ENCODE measurements at regions not wholly inside any gene's neighbourhood (a gene's known extent, or its start where the extent isn't known, plus 50 kb on each side); places are given as distances from the start of the nearest gene placed in this dataset.

DNA sequence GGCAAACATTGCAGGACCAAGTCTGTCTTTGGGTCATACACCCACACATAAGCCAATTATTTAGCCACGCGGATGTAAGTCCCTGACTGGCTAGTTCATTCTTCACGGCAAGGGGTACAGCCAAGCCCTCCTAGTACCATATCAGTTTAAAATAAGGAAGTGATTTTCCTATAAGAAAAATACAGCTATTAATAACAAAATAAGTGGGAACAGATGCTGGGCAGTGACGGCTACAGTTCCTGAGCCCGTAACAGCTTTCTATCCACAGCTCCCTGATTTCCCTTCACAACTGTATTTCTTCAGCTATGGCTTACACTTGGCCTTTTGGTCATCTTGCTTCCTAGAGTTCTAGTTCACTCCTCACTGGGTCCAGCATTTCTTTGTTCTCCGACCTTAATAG lies 542.4 kb upstream of the C16orf82 start (continued):
- TF ChIP-seq, protein P1, sequence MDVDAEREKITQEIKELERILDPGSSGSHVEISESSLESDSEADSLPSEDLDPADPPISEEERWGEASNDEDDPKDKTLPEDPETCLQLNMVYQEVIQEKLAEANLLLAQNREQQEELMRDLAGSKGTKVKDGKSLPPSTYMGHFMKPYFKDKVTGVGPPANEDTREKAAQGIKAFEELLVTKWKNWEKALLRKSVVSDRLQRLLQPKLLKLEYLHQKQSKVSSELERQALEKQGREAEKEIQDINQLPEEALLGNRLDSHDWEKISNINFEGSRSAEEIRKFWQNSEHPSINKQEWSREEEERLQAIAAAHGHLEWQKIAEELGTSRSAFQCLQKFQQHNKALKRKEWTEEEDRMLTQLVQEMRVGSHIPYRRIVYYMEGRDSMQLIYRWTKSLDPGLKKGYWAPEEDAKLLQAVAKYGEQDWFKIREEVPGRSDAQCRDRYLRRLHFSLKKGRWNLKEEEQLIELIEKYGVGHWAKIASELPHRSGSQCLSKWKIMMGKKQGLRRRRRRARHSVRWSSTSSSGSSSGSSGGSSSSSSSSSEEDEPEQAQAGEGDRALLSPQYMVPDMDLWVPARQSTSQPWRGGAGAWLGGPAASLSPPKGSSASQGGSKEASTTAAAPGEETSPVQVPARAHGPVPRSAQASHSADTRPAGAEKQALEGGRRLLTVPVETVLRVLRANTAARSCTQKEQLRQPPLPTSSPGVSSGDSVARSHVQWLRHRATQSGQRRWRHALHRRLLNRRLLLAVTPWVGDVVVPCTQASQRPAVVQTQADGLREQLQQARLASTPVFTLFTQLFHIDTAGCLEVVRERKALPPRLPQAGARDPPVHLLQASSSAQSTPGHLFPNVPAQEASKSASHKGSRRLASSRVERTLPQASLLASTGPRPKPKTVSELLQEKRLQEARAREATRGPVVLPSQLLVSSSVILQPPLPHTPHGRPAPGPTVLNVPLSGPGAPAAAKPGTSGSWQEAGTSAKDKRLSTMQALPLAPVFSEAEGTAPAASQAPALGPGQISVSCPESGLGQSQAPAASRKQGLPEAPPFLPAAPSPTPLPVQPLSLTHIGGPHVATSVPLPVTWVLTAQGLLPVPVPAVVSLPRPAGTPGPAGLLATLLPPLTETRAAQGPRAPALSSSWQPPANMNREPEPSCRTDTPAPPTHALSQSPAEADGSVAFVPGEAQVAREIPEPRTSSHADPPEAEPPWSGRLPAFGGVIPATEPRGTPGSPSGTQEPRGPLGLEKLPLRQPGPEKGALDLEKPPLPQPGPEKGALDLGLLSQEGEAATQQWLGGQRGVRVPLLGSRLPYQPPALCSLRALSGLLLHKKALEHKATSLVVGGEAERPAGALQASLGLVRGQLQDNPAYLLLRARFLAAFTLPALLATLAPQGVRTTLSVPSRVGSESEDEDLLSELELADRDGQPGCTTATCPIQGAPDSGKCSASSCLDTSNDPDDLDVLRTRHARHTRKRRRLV (CRISPR knock-in tag; IDR thresholded peaks at IDR 0.05), result no peak
- TF ChIP-seq KLF15 (CRISPR knock-in tag; IDR thresholded peaks at IDR 0.05; ENCODE audit: borderline replicate concordance) (no peak), ZNF260 (CRISPR knock-in tag; IDR thresholded peaks at IDR 0.05; ENCODE audit: borderline replicate concordance, low read depth) (no peak)
- TF ChIP-seq, protein P2, sequence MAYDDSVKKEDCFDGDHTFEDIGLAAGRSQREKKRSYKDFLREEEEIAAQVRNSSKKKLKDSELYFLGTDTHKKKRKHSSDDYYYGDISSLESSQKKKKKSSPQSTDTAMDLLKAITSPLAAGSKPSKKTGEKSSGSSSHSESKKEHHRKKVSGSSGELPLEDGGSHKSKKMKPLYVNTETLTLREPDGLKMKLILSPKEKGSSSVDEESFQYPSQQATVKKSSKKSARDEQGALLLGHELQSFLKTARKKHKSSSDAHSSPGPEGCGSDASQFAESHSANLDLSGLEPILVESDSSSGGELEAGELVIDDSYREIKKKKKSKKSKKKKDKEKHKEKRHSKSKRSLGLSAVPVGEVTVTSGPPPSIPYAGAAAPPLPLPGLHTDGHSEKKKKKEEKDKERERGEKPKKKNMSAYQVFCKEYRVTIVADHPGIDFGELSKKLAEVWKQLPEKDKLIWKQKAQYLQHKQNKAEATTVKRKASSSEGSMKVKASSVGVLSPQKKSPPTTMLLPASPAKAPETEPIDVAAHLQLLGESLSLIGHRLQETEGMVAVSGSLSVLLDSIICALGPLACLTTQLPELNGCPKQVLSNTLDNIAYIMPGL (CRISPR knock-in tag; IDR thresholded peaks at IDR 0.05; ENCODE audit: borderline replicate concordance in 1 of 2, low read depth in 1 of 2), result no peak

DNA sequence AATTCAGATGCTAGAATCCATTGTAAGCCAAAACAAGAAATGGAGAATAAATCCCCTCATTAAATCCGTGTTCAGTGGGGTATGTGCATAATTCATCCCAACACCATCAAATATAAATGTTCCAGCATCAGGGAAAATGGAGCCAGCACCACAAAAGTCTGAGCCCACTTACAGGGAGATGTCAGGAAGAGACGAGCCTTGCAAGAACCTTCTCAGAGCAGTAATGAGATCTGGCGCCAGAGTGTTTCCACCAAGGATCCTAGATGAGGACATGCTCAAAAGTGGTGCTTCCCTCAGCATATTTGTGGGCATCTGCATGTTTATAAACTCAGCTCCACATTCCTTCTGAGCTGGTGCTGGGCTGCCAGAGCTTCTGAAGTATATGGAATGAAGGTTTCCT lies 541.9 kb upstream of the C16orf82 start:
- ATAC-seq, result no peak
- no TSS peak for BruUV-seq (replicated peaks)
- intact Hi-C loops (cut with micrococcal nuclease; ENCODE audit: unreplicated experiment) (no loop called here), in situ Hi-C loops (cut with HindIII; ENCODE audit: extremely low pct_ligation_motif_present, low pct_unique_long_range_greater_than_20kb) (no loop called here)
- Histone ChIP-seq H3K4me1 (ENCODE audit: insufficient read depth, low read length) (no peaks in the 10 kb centered on the region), H3K4me3 (replicated peaks in 1 of 3; ENCODE audit: insufficient read depth in 1 of 3, low read depth in 2 of 3, low read length in 3 of 3) (no peak overlapping the region), H4K20me1 (ENCODE audit: insufficient read depth, low read length) (no peaks in the 10 kb centered on the region), H2AFZ (ENCODE audit: low read length) (no peak overlapping the region), H3K4me2 (ENCODE audit: low read depth, low read length) (no peak overlapping the region), H3K9me3 (ENCODE audit: low read length) (no peaks in the 10 kb centered on the region), H3K9ac (ENCODE audit: insufficient read depth, low read depth, low read length) (no peak overlapping the region), H3K27ac (ENCODE audit: extremely low read length, insufficient read depth, low read length) (no peak overlapping the region), H3K79me2 (ENCODE audit: insufficient read depth, low read length) (no peaks in the 10 kb centered on the region), H3K27me3 (ENCODE audit: control insufficient read depth in 1 of 2, insufficient read depth in 2 of 2, low read length in 2 of 2) (no peaks in the 10 kb centered on the region), H3K36me3 (replicated peaks in 1 of 2; ENCODE audit: control insufficient read depth in 1 of 2, insufficient read depth in 2 of 2, low read length in 2 of 2) (no peaks in the 10 kb centered on the region)
- CTCF ChIA-PET (ENCODE audit: low intra/inter-chr PET ratio, low total read pairs), result no interaction called here
- POLR2A ChIA-PET, result no interaction called here
- no peak for DNase-seq (ENCODE audit: low spot score)
- WGBS (ENCODE audit: low lambda C conversion rate), result 0% methylated on average over 3 of the region's 3 CpGs
- no peak for FAIRE-seq
- TF ChIP-seq ZNF674 (CRISPR knock-in tag; IDR thresholded peaks at IDR 0.05; ENCODE audit: low read depth) (no peak), JUND (CRISPR knock-in tag; IDR thresholded peaks at IDR 0.05) (no peak), ZNF883 (CRISPR knock-in tag; IDR thresholded peaks at IDR 0.05; ENCODE audit: not compliant biosample characterization) (no peak), NR2F6 (IDR thresholded peaks at IDR 0.05) (no peak), NR2F6 (CRISPR knock-in tag; IDR thresholded peaks at IDR 0.05) (no peak), ZNF17 (CRISPR knock-in tag; IDR thresholded peaks at IDR 0.05) (no peak), POLR2A (IDR thresholded peaks at IDR 0.05; ENCODE audit: insufficient read depth in 1 of 2, low read depth in 2 of 2, low read length in 2 of 2) (no peak), ZNF367 (CRISPR knock-in tag; IDR thresholded peaks at IDR 0.05; ENCODE audit: borderline replicate concordance) (no peak), SCMH1 (CRISPR knock-in tag; IDR thresholded peaks at IDR 0.05; ENCODE audit: borderline replicate concordance) (no peak), HNRNPLL (IDR thresholded peaks at IDR 0.05; ENCODE audit: low read depth, low read length, poor library complexity, severe bottlenecking) (no peak), ZSCAN31 (CRISPR knock-in tag; IDR thresholded peaks at IDR 0.05; ENCODE audit: low read depth) (no peak), ZNF775 (CRISPR knock-in tag; IDR thresholded peaks at IDR 0.05; ENCODE audit: borderline replicate concordance) (no peak)
- TF ChIP-seq, protein P3, sequence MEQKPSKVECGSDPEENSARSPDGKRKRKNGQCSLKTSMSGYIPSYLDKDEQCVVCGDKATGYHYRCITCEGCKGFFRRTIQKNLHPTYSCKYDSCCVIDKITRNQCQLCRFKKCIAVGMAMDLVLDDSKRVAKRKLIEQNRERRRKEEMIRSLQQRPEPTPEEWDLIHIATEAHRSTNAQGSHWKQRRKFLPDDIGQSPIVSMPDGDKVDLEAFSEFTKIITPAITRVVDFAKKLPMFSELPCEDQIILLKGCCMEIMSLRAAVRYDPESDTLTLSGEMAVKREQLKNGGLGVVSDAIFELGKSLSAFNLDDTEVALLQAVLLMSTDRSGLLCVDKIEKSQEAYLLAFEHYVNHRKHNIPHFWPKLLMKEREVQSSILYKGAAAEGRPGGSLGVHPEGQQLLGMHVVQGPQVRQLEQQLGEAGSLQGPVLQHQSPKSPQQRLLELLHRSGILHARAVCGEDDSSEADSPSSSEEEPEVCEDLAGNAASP (CRISPR knock-in tag; IDR thresholded peaks at IDR 0.05; ENCODE audit: borderline replicate concordance), result no peak

Measured in HepG2 (cell line).